HS-27A (cell line): ENCODE measurements at regions not wholly inside any gene's neighbourhood (a gene's known extent, or its start where the extent isn't known, plus 50 kb on each side); places are given as distances from the start of the nearest gene placed in this dataset.
"Not testable (repeated sequence)": the region's sequence is repeated elsewhere in the genome, so short reads cannot be mapped to it uniquely, and the experiment has no call there.

ENCODE experiments used
- DNase-seq: peaks from one replicate; pipeline ENCODE4 v3.0.0-alpha.2; 2012; ENCODE audit warnings: low read depth, missing footprints

DNA sequence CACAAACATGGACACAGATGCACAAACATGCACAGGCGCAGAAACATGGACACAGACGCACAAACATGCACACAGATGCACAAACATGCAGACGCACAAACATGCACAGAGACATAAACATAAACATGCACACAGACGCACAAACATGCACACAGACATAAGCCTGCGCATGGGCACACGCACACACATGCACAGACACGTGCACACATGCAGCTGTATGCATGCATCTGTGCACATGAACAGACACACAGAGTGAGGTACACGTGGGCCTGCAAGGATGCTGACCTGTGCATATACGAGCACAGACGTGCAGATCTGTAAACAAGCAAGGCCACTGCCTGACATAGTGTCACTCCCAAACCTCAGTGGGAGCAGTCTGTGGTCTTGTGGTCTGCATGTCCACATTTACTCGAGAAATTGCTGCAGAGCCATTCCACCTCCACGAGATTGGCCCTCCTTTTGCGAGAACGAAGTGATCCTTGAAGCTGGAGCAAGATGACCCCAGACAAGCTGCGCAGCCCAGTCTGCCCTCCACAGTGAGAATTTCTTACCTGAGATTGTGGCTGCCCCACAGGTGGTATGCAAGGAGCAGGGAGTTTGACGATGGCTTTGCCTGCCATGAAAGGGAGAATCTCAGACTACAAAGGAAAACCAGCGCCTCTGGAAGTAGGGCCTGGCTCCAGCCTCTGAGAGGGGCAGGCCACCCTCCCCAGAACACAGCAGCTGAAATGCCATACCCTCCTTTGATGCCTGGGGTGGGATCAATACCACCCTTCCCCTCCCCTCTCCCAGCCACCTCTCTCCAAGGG is 299.9 kb downstream of the BRD1 start:
- DNase-seq: no peak

DNA sequence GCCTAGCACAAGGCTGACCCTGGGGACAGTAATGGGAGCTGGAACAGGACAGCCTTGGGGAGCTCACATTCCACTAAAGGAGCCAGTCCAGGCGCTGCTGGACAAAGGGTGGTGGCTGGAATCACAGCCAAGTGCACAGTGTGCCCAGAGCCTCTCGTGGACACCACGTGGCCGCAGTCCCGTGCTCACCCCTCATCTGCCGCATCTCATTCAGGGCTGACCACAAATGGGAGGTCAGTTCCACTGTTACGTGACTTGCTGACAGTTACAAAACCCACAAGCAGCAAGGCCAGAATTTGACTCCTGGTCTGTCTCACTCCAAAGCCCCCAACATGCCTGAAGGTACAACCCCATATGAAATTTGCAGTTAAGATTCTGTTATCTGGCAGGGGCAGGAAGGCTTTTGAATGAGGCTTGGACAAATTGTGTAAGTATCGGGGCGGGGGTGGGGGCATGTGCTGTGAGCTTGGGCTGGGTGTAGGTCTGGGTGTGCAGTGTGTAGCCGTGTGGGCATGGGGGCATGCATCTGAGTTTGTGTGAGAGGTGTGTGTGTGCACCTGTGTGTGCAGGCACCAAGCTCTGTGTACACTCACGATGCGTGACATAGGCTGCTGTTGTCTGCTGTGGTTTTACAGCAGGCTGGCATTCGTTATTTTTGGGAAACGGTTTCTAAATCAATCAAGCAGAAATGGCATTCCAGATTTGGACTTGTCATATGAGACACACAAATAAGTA is 301.7 kb downstream of the BRD1 start:
- DNase-seq: no peak

GRCh38 chr22:49525360-49525759 is 302.3 kb downstream of the BRD1 start:
- DNase-seq: no peak

DNA sequence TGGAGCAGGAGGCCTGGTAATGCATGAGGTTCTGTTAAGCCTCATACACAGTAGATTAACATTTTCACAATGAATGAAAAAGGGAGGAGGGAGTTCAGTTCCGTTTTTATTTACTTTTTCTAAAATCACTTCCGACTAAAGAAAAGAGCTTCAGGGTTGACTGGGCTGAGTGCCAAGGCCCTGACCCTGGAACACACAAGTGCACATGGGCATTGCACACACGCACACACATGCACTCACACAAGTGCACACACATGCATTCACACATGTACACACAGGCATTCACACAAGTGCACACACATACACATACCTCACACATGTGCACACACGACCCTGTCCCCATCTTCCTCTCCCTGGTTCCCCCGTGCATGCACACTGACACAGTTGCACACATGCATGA is 303.3 kb downstream of the BRD1 start:
- no peak for DNase-seq

- no peak for DNase-seq
Observed at GRCh38 chr22:49523374-49524008, 304.2 kb downstream of the BRD1 start.

- DNase-seq: no peak
Observed at GRCh38 chr22:49522582-49523373, 304.9 kb downstream of the BRD1 start.

DNA sequence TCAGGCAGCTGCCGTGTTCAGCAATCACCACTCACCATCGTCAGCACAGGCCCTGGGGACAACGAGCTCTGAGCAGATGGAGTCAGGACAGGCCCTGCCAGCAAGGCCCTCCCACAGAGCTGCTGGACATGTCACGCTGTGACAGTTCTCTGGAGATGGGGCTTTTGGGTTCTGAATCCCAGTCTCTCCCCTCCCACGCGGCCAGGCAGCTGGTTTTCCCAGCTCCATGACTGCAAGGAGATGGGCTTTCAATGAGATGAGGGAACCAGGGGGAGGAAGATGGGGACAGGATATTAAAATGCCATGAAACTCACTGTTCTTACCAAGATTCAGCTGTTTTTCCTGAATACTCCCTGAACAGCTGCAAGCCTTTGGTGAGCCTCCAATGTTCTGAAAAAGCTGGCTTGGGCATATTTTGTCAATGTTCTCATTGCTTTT is 305.9 kb downstream of the BRD1 start:
- DNase-seq: no peak

DNA sequence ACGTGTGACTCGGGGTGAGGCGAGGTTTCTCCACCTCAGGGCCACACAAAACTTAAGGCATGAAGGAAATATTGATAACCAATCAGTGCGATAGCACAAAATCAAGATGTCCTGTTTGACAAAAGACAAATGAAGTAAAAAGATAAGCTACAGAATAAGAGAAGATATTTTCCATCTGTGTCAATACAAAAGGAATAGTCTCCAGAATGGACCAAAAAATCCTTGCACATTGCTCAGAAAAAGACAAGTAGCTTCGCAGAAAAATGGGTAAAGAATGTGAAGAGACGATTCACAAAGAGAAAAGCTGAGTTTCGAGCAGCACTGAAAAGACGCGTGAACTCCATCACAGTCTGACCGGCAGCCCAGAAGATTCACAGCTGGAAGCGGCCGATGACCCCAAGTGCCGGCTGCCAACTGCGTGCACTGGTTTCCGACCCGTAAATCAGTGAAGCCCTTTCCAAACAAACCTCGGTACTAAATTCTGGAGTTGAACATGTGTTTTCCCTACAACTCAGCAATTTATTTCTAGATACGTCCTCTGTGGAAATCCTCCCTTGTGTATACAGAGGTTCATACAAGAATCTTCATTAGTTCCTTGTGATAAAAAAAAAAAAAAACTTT is 308.4 kb downstream of the BRD1 start:
- no peak for DNase-seq

DNA sequence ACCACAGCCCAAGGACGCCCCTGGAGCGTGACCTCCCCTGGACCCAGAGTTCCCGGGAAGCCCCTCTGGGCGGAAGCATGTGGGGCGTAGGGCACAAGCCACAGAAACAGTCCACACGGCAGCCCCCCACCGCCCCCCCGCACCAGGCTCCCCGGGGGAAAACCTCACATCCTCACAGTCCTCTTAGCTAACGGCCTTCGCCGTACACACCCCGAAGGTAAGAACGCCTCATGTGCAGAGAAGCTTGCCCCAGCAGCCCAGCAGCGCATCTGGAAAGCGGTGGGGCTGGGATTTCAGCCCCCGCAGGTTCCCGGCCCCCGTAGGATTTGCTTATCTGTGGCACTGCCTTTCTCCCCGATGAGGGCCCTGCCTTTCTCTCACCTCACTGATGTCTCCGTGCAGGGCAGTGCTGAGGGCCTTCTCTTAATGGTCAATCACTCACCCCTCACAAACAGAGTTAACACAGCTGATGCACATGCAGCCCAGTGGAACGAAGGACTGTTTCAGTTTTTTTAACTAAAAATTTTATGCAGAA is 309.2 kb downstream of the BRD1 start:
- DNase-seq: no peak

DNA sequence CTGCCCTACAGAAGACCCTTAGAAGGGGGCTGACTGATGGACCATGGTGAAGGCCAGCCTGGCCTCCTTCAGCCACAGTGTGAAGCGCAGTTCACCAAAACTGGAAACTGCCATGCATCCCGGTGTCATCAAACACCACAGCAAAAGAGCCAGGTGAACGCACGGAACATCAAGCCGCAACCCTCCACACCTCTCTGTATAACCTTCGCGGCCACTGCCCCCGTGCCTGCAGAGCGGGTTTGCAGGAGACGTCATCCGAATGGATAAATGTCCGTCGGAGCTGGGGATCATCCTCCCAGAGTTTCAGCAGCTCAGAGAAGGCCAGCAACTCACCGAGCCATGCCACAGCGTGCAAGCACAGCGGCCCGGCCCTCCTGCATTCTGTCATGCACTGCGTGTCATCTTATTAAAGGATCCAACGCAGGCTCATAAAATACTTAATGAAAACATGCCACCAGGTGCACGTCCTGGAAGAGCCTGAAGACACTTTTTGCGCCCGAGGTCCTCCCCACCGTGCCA is 309.9 kb downstream of the BRD1 start:
- no peak for DNase-seq

DNA sequence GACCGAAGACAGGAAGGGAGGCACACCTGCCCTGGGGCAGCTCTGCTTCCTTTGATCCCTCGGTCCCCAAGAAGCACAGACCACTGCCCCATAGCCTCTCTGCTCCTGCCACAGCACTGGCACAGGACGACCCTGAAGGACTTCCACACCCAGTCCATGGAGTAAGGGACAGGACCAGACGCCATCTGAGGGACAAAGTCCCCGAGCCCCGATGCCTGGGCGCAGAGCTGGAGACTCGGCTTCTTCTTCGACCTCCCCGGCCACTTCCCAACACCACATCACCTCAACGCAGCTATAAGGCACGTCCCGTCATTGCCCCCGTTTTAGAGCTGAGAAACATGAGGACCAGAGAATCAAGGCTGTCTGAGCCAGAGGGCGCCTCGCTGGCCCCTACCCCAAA is 310.5 kb downstream of the BRD1 start:
- DNase-seq: no peak

DNA sequence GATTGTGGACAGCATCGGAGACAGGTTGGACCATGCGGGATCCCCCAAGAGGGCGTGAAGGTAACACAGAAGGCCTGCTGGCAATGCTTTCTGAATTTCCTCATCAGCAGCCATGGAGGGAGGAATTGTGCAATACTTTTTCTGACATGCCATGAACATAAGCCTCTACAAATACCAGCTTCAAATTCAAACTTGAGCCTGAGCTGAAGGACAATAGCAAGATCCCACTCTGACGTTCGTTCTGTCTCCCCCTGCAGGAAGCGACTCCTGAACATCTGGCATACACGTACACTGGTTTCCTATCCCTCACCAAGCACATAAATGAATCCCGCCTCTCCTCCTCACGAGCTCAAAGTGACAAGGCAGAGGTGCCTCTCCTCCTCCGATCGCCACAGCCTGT is 312.2 kb downstream of the BRD1 start:
- DNase-seq: no peak

DNA sequence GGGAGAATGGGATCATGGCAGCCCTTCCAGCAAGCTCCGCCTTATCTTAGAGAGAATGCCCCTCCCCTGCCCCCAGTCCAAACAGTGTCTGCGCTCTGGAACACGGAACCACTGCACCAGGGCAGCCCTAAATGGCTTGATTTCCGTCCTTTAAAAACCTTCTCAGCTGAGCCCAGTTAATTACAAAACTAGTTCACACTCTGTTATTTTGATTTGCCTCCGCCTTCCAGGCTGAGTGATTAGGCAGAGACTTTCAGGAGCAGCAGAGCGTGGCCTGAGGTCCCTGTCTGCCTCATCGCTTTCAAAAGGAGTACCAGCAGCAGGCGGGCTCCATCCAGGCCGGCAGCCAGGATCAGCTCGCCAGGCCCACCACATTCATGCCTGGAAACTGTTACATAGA is 313.0 kb downstream of the BRD1 start:
- no peak for DNase-seq

GRCh38 chr22:49514211-49514610 is 313.5 kb downstream of the BRD1 start:
- no peak for DNase-seq

DNA sequence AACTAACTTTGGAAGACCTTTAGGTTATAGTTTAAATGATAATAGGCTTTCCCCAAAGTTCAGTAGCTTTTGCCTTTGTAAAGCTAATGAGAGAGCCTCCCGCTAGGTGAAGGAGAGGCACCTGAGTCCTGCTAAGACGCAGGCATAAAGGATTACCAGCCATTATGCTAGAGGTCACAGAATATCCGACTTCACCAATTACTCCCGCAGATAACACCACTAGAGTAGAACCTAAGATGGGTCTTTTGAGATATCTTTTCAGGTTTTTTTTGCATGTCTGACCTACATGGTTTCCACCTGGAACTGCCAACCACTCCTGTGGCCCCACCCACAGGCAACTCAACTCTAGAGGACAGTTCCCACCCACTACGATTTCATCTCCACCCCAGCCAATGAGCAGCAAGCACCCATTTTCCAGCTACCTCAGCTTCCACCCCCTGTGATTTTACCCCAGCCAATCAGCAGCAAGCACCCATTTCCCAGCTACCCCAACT is 314.3 kb downstream of the BRD1 start:
- DNase-seq: no peak

GRCh38 chr22:49512487-49513165 is 315.0 kb downstream of the BRD1 start:
- DNase-seq: no peak

- DNase-seq: not testable (repeated sequence)
Observed at GRCh38 chr22:49511393-49512189, 316.1 kb downstream of the BRD1 start.

DNA sequence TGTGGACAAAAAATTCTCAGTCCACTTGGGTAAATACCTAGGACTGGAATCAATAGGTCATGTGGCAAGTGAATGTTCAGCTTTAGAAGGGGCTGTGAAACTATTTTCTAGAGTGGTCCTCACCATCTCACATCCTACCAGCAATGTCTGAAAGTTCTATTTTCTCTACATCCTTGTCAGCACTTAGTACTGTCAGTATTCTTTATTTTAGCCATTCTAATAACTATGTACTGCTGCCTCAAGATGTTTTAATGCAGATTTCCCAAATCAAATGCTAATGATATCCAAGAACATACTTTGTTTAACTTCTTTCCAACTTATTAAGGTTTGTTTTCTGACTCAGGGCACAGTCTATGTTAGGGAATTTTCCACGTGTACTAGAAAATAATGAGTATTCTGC is 317.0 kb downstream of the BRD1 start:
- no peak for DNase-seq

- DNase-seq: no peak
Observed at GRCh38 chr22:49509016-49509415, 318.7 kb downstream of the BRD1 start.

GRCh38 chr22:49508561-49508960 is 319.1 kb downstream of the BRD1 start:
- no peak for DNase-seq
